ENCODE measurements at regions not wholly inside any gene's neighbourhood (a gene's known extent, or its start where the extent isn't known, plus 50 kb on each side); places are given as distances from the start of the nearest gene placed in this dataset.

DNA sequence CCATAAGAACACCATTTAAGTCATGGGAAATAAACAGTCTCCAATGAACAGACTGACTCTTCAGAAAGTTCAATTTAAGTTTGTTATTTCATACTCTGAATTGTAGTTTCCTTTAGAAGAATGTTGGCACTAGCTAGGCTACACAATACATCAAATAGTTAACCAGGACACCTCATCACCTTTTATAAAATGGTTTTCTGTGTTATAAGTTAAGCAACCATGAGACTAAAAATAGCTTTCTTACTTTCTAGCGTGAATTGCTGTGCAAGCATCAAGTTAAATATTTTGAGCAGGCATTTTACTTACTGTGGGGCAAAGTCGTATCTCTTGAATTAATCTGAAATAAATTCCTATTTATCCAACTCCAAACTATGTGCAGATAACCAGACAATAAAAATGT lies 1092.6 kb upstream of the SLC39A10 start:
- TF ChIP-seq, protein P1, sequence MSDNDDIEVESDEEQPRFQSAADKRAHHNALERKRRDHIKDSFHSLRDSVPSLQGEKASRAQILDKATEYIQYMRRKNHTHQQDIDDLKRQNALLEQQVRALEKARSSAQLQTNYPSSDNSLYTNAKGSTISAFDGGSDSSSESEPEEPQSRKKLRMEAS (IDR thresholded peaks at IDR 0.05) = no peak
- TF ChIP-seq, protein P2, sequence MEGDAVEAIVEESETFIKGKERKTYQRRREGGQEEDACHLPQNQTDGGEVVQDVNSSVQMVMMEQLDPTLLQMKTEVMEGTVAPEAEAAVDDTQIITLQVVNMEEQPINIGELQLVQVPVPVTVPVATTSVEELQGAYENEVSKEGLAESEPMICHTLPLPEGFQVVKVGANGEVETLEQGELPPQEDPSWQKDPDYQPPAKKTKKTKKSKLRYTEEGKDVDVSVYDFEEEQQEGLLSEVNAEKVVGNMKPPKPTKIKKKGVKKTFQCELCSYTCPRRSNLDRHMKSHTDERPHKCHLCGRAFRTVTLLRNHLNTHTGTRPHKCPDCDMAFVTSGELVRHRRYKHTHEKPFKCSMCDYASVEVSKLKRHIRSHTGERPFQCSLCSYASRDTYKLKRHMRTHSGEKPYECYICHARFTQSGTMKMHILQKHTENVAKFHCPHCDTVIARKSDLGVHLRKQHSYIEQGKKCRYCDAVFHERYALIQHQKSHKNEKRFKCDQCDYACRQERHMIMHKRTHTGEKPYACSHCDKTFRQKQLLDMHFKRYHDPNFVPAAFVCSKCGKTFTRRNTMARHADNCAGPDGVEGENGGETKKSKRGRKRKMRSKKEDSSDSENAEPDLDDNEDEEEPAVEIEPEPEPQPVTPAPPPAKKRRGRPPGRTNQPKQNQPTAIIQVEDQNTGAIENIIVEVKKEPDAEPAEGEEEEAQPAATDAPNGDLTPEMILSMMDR (IDR thresholded peaks at IDR 0.05 in 2 of 3, conservative IDR thresholded peaks at IDR 0.05 in 1 of 3; ENCODE audit: borderline replicate concordance in 1 of 3, insufficient read depth in 1 of 3, low read depth in 2 of 3, low read length in 2 of 3) = no peak
- no peak for TF ChIP-seq RAD21 (IDR thresholded peaks at IDR 0.05; ENCODE audit: low read depth)
- TF ChIP-seq EZH2 (IDR thresholded peaks at IDR 0.05) = no peak
- no peak for TF ChIP-seq ELF1 (IDR thresholded peaks at IDR 0.05; ENCODE audit: borderline replicate concordance, low read depth)

Data from HCT116 (cell line).